T-cell (primary cell): ENCODE measurements at regions not wholly inside any gene's neighbourhood (a gene's known extent, or its start where the extent isn't known, plus 50 kb on each side); places are given as distances from the start of the nearest gene placed in this dataset.

Source experiments
- ATAC-seq, 4 experiments: fragments of 200-7000 bp in 3 of 4; fragments of 150-1000 bp in 1 of 4; cut with Tn5 transposase; replicated peaks in 1 of 4; 1 replicate in 3 of 4; 2 replicates in 1 of 4; pipeline ENCODE4 v1.10.0; 2021; ENCODE audit warnings: moderate library complexity in 3 of 4, mild to moderate bottlenecking in 2 of 4, moderate number of reproducible peaks in 1 of 4
- CTCF ChIA-PET, 2 donors: fragments of 300-600 bp; sonication (Branson Sonifier 250); formaldehyde crosslinking; loops; one replicate each; lab custom pipeline; 2022; ENCODE audit warnings: antibody characterized with exemption in 2 of 2; lab: Charles Lee
- POLR2A ChIA-PET, 2 donors: fragments of 300-600 bp; sonication (Branson Sonifier 250); formaldehyde crosslinking; loops; one replicate each; lab custom pipeline; 2022; ENCODE audit warnings: antibody characterized with exemption in 2 of 2; lab: Charles Lee
- DNase-seq, 35 experiments: peaks; one replicate each; pipeline versions ENCODE4 v3.0.0 to v3.0.0-alpha.2; 2013 to 2023
- H3K27ac ChIP-seq: one replicate; pipeline ENCODE4 v1.5.1; 2013; ENCODE audit warnings: low read length
- H3K27me3 ChIP-seq, 2 experiments: replicated peaks in 1 of 2; 1 replicate in 1 of 2; 2 replicates in 1 of 2; pipeline versions ENCODE4 v1.6.1 to v1.7.0; 2013; ENCODE audit warnings: low read length in 1 of 2, mixed read lengths in 1 of 2; ENCODE audit not compliant: control insufficient read depth in 2 of 2, insufficient read depth in 2 of 2; ENCODE audit errors: extremely low read depth in 1 of 2
- H3K36me3 ChIP-seq, 2 donors: 1 replicate in 1 of 2; 2 replicates in 1 of 2; pipeline versions ENCODE4 v1.6.1 to v1.7.0; 2013; ENCODE audit warnings: low read length in 1 of 2; ENCODE audit not compliant: control insufficient read depth in 2 of 2, insufficient read depth in 1 of 2; ENCODE audit errors: extremely low read depth in 1 of 2
- H3K4me1 ChIP-seq, 2 experiments: 1 replicate in 1 of 2; 2 replicates in 1 of 2; pipeline versions ENCODE4 v1.6.1 to v1.7.0; 2013; ENCODE audit warnings: low read length in 2 of 2, mixed read lengths in 1 of 2; ENCODE audit not compliant: insufficient read depth in 2 of 2, control insufficient read depth in 1 of 2; ENCODE audit errors: extremely low read depth in 1 of 2
- H3K4me3 ChIP-seq, 2 donors: 1 replicate in 1 of 2; 2 replicates in 1 of 2; pipeline versions ENCODE4 v1.5.1 to v1.7.0; 2013; ENCODE audit warnings: mild to moderate bottlenecking in 2 of 2, low read length in 1 of 2, moderate library complexity in 1 of 2; ENCODE audit not compliant: control insufficient read depth in 1 of 2; ENCODE audit errors: extremely low read depth in 1 of 2
- H3K9me3 ChIP-seq: 2 replicates; pipeline ENCODE4 v1.7.0; 2013
- H3K27ac Mint-ChIP-seq, 2 donors: one replicate each; pipeline ENCODE4 v1.8.0; 2020 to 2021; ENCODE audit warnings: mild to moderate bottlenecking in 2 of 2, mixed read lengths in 2 of 2
- H3K27me3 Mint-ChIP-seq, 2 donors: one replicate each; pipeline ENCODE4 v1.8.0; 2021 to 2022; ENCODE audit warnings: mixed read lengths in 2 of 2
- H3K36me3 Mint-ChIP-seq: one replicate; pipeline ENCODE4 v1.8.0; 2021; ENCODE audit warnings: mixed read lengths
- H3K4me1 Mint-ChIP-seq, 3 donors: one replicate each; pipeline ENCODE4 v1.8.0; 2020 to 2022; ENCODE audit warnings: mixed read lengths in 3 of 3, mild to moderate bottlenecking in 1 of 3
- H3K4me3 Mint-ChIP-seq, 3 donors: one replicate each; pipeline ENCODE4 v1.8.0; 2020 to 2022; ENCODE audit warnings: mild to moderate bottlenecking in 3 of 3, mixed read lengths in 3 of 3, moderate library complexity in 3 of 3
- H3K9me3 Mint-ChIP-seq, 3 donors: one replicate each; pipeline ENCODE4 v1.8.0; 2020 to 2022; ENCODE audit warnings: mixed read lengths in 3 of 3
- WGBS: methylation state at CpG from one replicate; pipeline ENCODE4 v1.1.5; 2013; ENCODE audit warnings: missing lambda C conversion rate; ENCODE audit not compliant: insufficient coverage; 5-methylcytosine and 5-hydroxymethylcytosine counted together

DNA sequence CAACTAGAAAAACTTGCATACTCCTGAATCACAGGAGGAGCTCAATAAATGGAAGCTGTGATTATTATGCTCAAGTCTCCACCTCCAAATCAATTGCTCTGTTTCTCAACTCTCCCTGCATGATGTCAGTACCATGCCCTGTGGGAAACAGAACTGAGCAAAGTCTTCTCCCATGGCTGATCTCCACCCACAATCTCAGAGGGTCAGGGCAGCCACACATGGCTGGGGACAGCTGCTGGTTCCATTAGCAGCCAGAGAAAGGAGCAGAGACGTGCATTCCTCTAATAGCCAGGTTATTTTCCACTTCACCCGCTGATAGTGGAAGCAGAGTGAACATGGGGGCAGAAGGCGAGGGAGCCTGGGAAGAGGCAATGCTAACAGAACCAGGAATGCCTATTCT, 85.5 kb upstream of the TMEM132E start:
- H3K4me3 Mint-ChIP-seq: no peak overlapping the region

DNA sequence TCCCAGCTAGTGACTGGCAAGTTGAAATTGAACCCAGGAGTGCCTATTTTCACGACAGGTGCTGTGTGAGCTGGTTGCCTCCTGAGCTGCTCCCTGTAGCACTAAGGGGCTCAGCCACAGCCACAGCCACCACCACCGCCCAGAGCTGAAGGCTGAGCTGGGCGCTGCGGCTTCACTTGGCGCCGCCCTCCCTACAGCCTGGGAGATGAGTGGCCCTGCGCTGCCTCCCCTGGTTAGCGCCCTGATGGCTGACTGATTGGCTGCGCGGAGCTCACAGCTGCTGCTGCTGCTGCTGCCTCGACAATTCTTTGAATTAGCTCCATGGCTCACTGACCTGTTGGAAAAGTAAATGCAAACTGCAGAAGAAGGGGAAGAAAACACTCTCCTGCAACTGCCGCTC, 91.8 kb upstream of the TMEM132E start:
- DNase-seq: no peak
- Histone ChIP-seq H3K4me3 (no peak overlapping the region), H3K4me1 (no peaks in the 10 kb centered on the region), H3K9me3 (no peaks in the 10 kb centered on the region), H3K27ac (no peak overlapping the region), H3K36me3 (no peaks in the 10 kb centered on the region), H3K27me3 (peaks cover 2 to 51% of the 10 kb centered on the region in 2 experiments)
- Mint-ChIP-seq H3K27me3 (peaks cover 35 to 59% of the 10 kb centered on the region in 2 donors), H3K27ac (no peak overlapping the region), H3K4me1 (no peaks in the 10 kb centered on the region), H3K9me3 (no peaks in the 10 kb centered on the region), H3K4me3 (no peak overlapping the region), H3K36me3 (no peaks in the 10 kb centered on the region)
- no peak for ATAC-seq
- POLR2A ChIA-PET: no interaction called here
- 47% methylated on average over 9 of the region's 12 CpGs for WGBS
- CTCF ChIA-PET: no interaction called here

More for the DNA sequence above, 85.5 kb upstream of the TMEM132E start:
- Histone ChIP-seq H3K27me3 (peaks cover 2 to 41% of the 10 kb centered on the region in 2 experiments), H3K27ac (no peak overlapping the region), H3K36me3 (no peaks in the 10 kb centered on the region), H3K4me3 (no peak overlapping the region), H3K9me3 (no peaks in the 10 kb centered on the region), H3K4me1 (no peaks in the 10 kb centered on the region)
- CTCF ChIA-PET: no interaction called here
- no peaks in the 10 kb centered on the region for H3K9me3 Mint-ChIP-seq
- ATAC-seq: no peak
- peaks cover 23 to 35% of the 10 kb centered on the region in 2 donors for H3K27me3 Mint-ChIP-seq
- DNase-seq: no peak
- no peaks in the 10 kb centered on the region for H3K4me1 Mint-ChIP-seq
- 83% methylated on average over 1 of the region's 3 CpGs for WGBS
- no peak overlapping the region for H3K27ac Mint-ChIP-seq
- no peaks in the 10 kb centered on the region for H3K36me3 Mint-ChIP-seq
- POLR2A ChIA-PET: no interaction called here

DNA sequence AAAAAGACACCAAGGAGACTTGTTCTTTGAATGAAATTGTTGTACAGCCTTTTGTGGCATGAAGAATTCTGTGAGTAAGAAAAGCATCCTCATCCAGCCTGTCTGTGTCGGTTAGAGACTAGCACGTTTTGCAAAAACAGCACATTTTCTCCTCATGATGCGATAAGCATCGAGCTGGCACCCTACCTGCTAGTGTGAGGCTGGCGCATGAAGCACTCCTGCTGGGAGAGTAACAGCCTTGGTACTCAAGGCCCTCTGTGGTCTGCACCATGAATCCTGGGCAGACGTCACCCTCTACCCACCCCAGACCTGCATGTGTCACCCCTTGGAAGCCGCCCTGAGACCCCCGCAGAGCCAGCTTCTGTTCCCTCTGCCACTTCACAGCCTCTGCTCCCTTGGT, 92.6 kb upstream of the TMEM132E start:
- H3K36me3 Mint-ChIP-seq: no peaks in the 10 kb centered on the region
- Histone ChIP-seq H3K4me3 (no peak overlapping the region), H3K27me3 (peaks cover 2 to 52% of the 10 kb centered on the region in 2 experiments), H3K9me3 (no peaks in the 10 kb centered on the region), H3K27ac (no peak overlapping the region), H3K4me1 (no peaks in the 10 kb centered on the region), H3K36me3 (no peaks in the 10 kb centered on the region)
- DNase-seq: no peak
- POLR2A ChIA-PET: no interaction called here
- no peak overlapping the region for H3K27ac Mint-ChIP-seq
- no peaks in the 10 kb centered on the region for H3K4me1 Mint-ChIP-seq
- no peak overlapping the region for H3K4me3 Mint-ChIP-seq
- ATAC-seq: no peak
- 70% methylated on average over 7 of the region's 8 CpGs for WGBS
- CTCF ChIA-PET: interaction anchor here in 1 of 2 donors (0.7 kb wide), 1 partner anchor 72 kb away, joined by 7 read pairs; no protein-coding TSS in a partner anchor
- peaks cover 43 to 57% of the 10 kb centered on the region in 2 donors for H3K27me3 Mint-ChIP-seq
- H3K9me3 Mint-ChIP-seq: no peaks in the 10 kb centered on the region

DNA sequence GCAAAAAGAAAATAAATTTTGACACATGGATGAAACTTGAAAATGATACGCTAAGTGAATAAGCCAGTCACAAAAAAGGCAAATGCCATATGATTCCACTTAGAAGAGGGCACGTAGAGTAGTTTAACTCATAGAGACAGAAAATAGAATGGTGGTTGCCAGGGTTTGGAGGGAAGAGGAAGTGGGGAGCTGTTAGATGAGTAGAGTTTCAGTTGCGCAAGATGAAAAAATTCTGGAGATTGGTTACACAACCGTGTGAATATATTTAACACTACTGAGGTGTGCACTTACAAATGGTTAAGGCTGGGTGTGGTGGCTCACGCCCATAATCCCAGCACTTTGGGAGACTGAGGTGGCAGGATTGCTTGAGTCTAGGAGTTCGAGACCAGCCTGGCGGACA, 93.4 kb upstream of the TMEM132E start:
- Mint-ChIP-seq H3K27me3 (peaks cover 46 to 54% of the 10 kb centered on the region in 2 donors), H3K4me1 (no peaks in the 10 kb centered on the region), H3K27ac (no peak overlapping the region), H3K36me3 (no peaks in the 10 kb centered on the region), H3K9me3 (no peaks in the 10 kb centered on the region), H3K4me3 (no peak overlapping the region)
- Histone ChIP-seq H3K4me1 (no peaks in the 10 kb centered on the region), H3K36me3 (no peaks in the 10 kb centered on the region), H3K27me3 (peaks cover 2 to 52% of the 10 kb centered on the region in 2 experiments), H3K4me3 (no peak overlapping the region), H3K27ac (no peak overlapping the region), H3K9me3 (no peaks in the 10 kb centered on the region)
- WGBS: 34% methylated on average over 2 of the region's 7 CpGs
- POLR2A ChIA-PET: no interaction called here
- DNase-seq: no peak
- CTCF ChIA-PET: interaction anchor here in 1 of 2 donors (0.6 kb wide), 1 partner anchor 80 kb away, joined by 4 read pairs; no protein-coding TSS in a partner anchor
- ATAC-seq: no peak

DNA sequence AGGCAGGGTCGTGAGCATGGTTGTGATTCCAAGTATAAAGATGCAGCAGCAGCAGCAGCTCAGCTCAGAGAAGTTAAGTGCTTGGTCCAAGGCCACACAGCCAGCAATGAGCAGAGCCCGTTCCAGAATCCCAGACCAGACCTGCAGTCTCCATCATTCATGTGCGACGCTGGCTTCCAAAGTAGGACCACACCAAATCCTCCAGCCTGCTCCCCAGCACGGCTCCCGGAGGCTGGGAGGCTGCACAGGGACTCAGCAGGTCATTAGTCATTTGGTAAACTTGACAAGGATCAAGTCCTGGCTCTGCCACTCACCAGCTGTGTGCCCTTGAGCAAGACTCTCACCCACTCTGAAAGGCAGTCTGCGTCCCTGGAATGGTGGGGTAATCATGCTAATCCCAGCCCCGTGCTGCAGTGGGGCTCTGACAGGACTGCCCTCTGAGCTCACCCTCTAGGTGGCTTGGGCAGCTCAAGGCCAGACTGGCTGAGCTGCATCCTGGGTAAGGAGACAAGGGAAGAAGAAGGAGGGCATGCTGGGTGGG, 95.1 kb upstream of the TMEM132E start:
- peaks cover 2 to 49% of the 10 kb centered on the region in 2 experiments for H3K27me3 ChIP-seq
- H3K4me1 Mint-ChIP-seq: no peaks in the 10 kb centered on the region
- no peaks in the 10 kb centered on the region for H3K36me3 ChIP-seq
- no peaks in the 10 kb centered on the region for H3K9me3 Mint-ChIP-seq
- ChIA-PET POLR2A (no interaction called here), CTCF (no interaction called here)
- no peak overlapping the region for H3K27ac Mint-ChIP-seq
- no peaks in the 10 kb centered on the region for H3K4me1 ChIP-seq
- H3K36me3 Mint-ChIP-seq: no peaks in the 10 kb centered on the region
- DNase-seq: no peak
- H3K4me3 Mint-ChIP-seq: no peak overlapping the region
- H3K9me3 ChIP-seq: no peaks in the 10 kb centered on the region
- no peak overlapping the region for H3K4me3 ChIP-seq
- peaks cover 33 to 50% of the 10 kb centered on the region in 2 donors for H3K27me3 Mint-ChIP-seq
- WGBS: 69% methylated on average over 8 of the region's 8 CpGs
- H3K27ac ChIP-seq: no peak overlapping the region
- no peak for ATAC-seq

DNA sequence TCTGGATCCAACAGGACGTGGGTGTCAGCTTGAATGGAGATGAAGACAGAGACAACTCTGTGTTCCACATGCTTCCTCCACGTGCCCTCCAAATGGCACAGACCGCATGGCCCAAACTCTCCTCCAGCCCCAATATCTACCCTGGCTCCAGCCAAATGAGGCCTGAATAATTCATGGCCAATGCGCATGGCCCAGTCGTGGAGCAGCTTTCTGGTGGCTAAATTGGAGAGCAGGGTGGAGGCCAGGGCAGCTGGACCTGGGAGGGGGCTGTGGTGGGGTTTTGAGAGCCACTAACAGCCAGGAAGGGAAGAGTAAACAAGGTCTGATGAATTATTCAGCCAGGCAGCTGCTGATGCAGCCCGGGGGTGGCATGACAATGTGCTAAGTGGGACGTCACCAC, 96.7 kb upstream of the TMEM132E start:
- Mint-ChIP-seq H3K36me3 (no peaks in the 10 kb centered on the region), H3K9me3 (no peaks in the 10 kb centered on the region), H3K27me3 (peaks cover 24 to 42% of the 10 kb centered on the region in 2 donors), H3K27ac (no peak overlapping the region), H3K4me1 (no peaks in the 10 kb centered on the region), H3K4me3 (no peak overlapping the region)
- WGBS: 61% methylated on average over 6 of the region's 7 CpGs
- DNase-seq (no peak), ATAC-seq (no peak)
- ChIA-PET POLR2A (no interaction called here), CTCF (no interaction called here)
- H3K27me3 ChIP-seq: peaks cover 0 to 43% of the 10 kb centered on the region in 2 experiments
- no peaks in the 10 kb centered on the region for H3K4me1 ChIP-seq
- no peak overlapping the region for H3K4me3 ChIP-seq
- no peaks in the 10 kb centered on the region for H3K9me3 ChIP-seq
- no peaks in the 10 kb centered on the region for H3K36me3 ChIP-seq
- no peak overlapping the region for H3K27ac ChIP-seq
